ENCODE measurements at regions not wholly inside any gene's neighbourhood (a gene's known extent, or its start where the extent isn't known, plus 50 kb on each side); places are given as distances from the start of the nearest gene placed in this dataset.

GRCh38 chr9:104238668-104239067 lies 144.6 kb downstream of the SMC2 start:
- no peak for FAIRE-seq
- no peaks in the 10 kb centered on the region for H3K4me1 ChIP-seq (ENCODE audit: control insufficient read depth in 2 of 3, insufficient read depth in 2 of 3, low read depth in 1 of 3, low read length in 3 of 3)
- H3K27me3 ChIP-seq (ENCODE audit: control insufficient read depth, insufficient read depth, low read length): no peaks in the 10 kb centered on the region
- intact Hi-C loops (cut with DNase I): no loop called here
- TF ChIP-seq CTCF (IDR thresholded peaks at IDR 0.05; ENCODE audit: borderline replicate concordance, extremely low read depth, insufficient read depth): no peak
- H3K9me3 ChIP-seq (ENCODE audit: control insufficient read depth in 2 of 3, insufficient read depth in 1 of 3, low read length in 3 of 3): peaks cover 0 to 2% (median 0%) of the 10 kb centered on the region in 3 donors
- H3K9ac ChIP-seq (ENCODE audit: low read length in 3 of 3): no peak overlapping the region
- no peak overlapping the region for H3K4me3 ChIP-seq (ENCODE audit: low read length in 3 of 3)
- H3K36me3 ChIP-seq (ENCODE audit: control insufficient read depth in 2 of 3, insufficient read depth in 3 of 3, low read length in 3 of 3): no peaks in the 10 kb centered on the region
- no peak overlapping the region for H3K27ac ChIP-seq (ENCODE audit: low read depth in 2 of 2, low read length in 2 of 2)
- DNase-seq: no peak

GRCh38 chr9:104240890-104241289 lies 146.8 kb downstream of the SMC2 start:
- DNase-seq (no peak), FAIRE-seq (no peak)
- Histone ChIP-seq H3K9me3 (ENCODE audit: control insufficient read depth in 2 of 3, insufficient read depth in 1 of 3, low read length in 3 of 3) (peaks cover 0 to 2% (median 0%) of the 10 kb centered on the region in 3 donors), H3K36me3 (ENCODE audit: control insufficient read depth in 2 of 3, insufficient read depth in 3 of 3, low read length in 3 of 3) (no peaks in the 10 kb centered on the region), H3K27me3 (ENCODE audit: control insufficient read depth, insufficient read depth, low read length) (no peaks in the 10 kb centered on the region), H3K9ac (ENCODE audit: low read length in 3 of 3) (no peak overlapping the region), H3K27ac (ENCODE audit: low read depth in 2 of 2, low read length in 2 of 2) (no peak overlapping the region), H3K4me1 (ENCODE audit: control insufficient read depth in 2 of 3, insufficient read depth in 2 of 3, low read depth in 1 of 3, low read length in 3 of 3) (no peaks in the 10 kb centered on the region), H3K4me3 (ENCODE audit: low read length in 3 of 3) (no peak overlapping the region)
- intact Hi-C loops (cut with DNase I): no loop called here
- TF ChIP-seq CTCF (IDR thresholded peaks at IDR 0.05; ENCODE audit: borderline replicate concordance, extremely low read depth, insufficient read depth): no peak

- FAIRE-seq (no peak), DNase-seq (no peak)
- H3K27ac ChIP-seq (ENCODE audit: low read depth in 2 of 2, low read length in 2 of 2): no peak overlapping the region
- TF ChIP-seq CTCF (IDR thresholded peaks at IDR 0.05; ENCODE audit: borderline replicate concordance, extremely low read depth, insufficient read depth): no peak
- intact Hi-C loops (cut with DNase I): no loop called here
- no peaks in the 10 kb centered on the region for H3K27me3 ChIP-seq (ENCODE audit: control insufficient read depth, insufficient read depth, low read length)
- H3K4me1 ChIP-seq (ENCODE audit: control insufficient read depth in 2 of 3, insufficient read depth in 2 of 3, low read depth in 1 of 3, low read length in 3 of 3): no peaks in the 10 kb centered on the region
- no peaks in the 10 kb centered on the region for H3K9me3 ChIP-seq (ENCODE audit: control insufficient read depth in 2 of 3, insufficient read depth in 1 of 3, low read length in 3 of 3)
- no peak overlapping the region for H3K4me3 ChIP-seq (ENCODE audit: low read length in 3 of 3)
- H3K9ac ChIP-seq (ENCODE audit: low read length in 3 of 3): no peak overlapping the region
- H3K36me3 ChIP-seq (ENCODE audit: control insufficient read depth in 2 of 3, insufficient read depth in 3 of 3, low read length in 3 of 3): no peaks in the 10 kb centered on the region
These were observed 151.8 kb downstream of the SMC2 start for GRCh38 chr9:104245925-104246324.

GRCh38 chr9:104247899-104248460 lies 153.9 kb downstream of the SMC2 start:
- no peak for TF ChIP-seq CTCF (IDR thresholded peaks at IDR 0.05; ENCODE audit: borderline replicate concordance, extremely low read depth, insufficient read depth)
- peaks cover 1 to 3% (median 2%) of the 10 kb centered on the region in 3 donors for H3K9me3 ChIP-seq (ENCODE audit: control insufficient read depth in 2 of 3, insufficient read depth in 1 of 3, low read length in 3 of 3)
- no peaks in the 10 kb centered on the region for H3K4me1 ChIP-seq (ENCODE audit: control insufficient read depth in 2 of 3, insufficient read depth in 2 of 3, low read depth in 1 of 3, low read length in 3 of 3)
- no peak overlapping the region for H3K9ac ChIP-seq (ENCODE audit: low read length in 3 of 3)
- no peaks in the 10 kb centered on the region for H3K36me3 ChIP-seq (ENCODE audit: control insufficient read depth in 2 of 3, insufficient read depth in 3 of 3, low read length in 3 of 3)
- H3K4me3 ChIP-seq (ENCODE audit: low read length in 3 of 3): no peak overlapping the region
- FAIRE-seq: no peak
- no peaks in the 10 kb centered on the region for H3K27me3 ChIP-seq (ENCODE audit: control insufficient read depth, insufficient read depth, low read length)
- DNase-seq: no peak
- no peak overlapping the region for H3K27ac ChIP-seq (ENCODE audit: low read depth in 2 of 2, low read length in 2 of 2)
- intact Hi-C loops (cut with DNase I): no loop called here
